ENCODE measurements at regions not wholly inside any gene's neighbourhood (a gene's known extent, or its start where the extent isn't known, plus 50 kb on each side); places are given as distances from the start of the nearest gene placed in this dataset.

- no peak overlapping the region for H3K4me2 ChIP-seq
- no peaks in the 10 kb centered on the region for H3K4me1 ChIP-seq
- CTCF ChIA-PET: no interaction called here
- WGBS (ENCODE audit: missing lambda C conversion rate): 15% methylated on average over 2 of the region's 2 CpGs
- H3K9me3 ChIP-seq: no peaks in the 10 kb centered on the region
- FAIRE-seq: no peak
- POLR2A ChIA-PET: no interaction called here
- no peak for TF ChIP-seq EHF (CRISPR knock-in tag; IDR thresholded peaks at IDR 0.05)
- TF ChIP-seq EHMT2 (IDR thresholded peaks at IDR 0.05; ENCODE audit: low read depth): no peak
- no peak for TF ChIP-seq CEBPB (IDR thresholded peaks at IDR 0.05)
- TF ChIP-seq SREBF2 (IDR thresholded peaks at IDR 0.05): no peak
- TF ChIP-seq, protein P1, sequence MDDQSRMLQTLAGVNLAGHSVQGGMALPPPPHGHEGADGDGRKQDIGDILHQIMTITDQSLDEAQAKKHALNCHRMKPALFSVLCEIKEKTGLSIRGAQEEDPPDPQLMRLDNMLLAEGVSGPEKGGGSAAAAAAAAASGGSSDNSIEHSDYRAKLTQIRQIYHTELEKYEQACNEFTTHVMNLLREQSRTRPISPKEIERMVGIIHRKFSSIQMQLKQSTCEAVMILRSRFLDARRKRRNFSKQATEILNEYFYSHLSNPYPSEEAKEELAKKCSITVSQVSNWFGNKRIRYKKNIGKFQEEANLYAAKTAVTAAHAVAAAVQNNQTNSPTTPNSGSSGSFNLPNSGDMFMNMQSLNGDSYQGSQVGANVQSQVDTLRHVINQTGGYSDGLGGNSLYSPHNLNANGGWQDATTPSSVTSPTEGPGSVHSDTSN (IDR thresholded peaks at IDR 0.05): no peak
- TF ChIP-seq NFE2L2 (conservative IDR thresholded peaks at IDR 0.05; ENCODE audit: low read length): no peak
- no peak for TF ChIP-seq HOXB5 (CRISPR knock-in tag; IDR thresholded peaks at IDR 0.05)
- no peak for ATAC-seq
- H3K4me3 ChIP-seq: no peak overlapping the region
- no peak for DNase-seq (ENCODE audit: low read depth in 1 of 2, low spot score in 1 of 2)
- H3K27ac ChIP-seq: no peak overlapping the region
Observed at GRCh38 chr11:37500425-37500824, 902.4 kb upstream of the RAG2 start.

DNA sequence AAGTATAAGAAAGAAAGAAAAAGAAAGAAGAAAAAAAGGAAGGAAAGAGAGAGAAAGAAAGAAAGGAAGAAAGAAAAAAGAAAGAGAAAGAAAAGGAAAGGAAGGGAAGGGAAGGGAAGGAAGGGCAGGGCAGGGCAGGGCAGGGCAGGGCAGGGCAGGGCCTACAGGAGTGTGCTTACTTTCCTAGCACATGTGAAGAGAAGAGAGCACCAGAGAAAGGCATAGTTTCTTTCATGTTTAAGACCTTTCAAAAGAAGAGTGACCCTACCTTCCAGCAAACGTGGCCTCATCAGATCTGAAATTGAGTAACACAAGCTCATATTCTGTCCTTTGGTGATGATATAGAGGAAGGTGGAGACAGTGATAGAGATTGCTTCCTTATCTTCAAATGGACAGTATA is 899.3 kb upstream of the RAG2 start:
- Histone ChIP-seq H3K4me3 (no peak overlapping the region), H3K4me1 (no peaks in the 10 kb centered on the region), H3K4me2 (no peak overlapping the region), H3K27ac (no peak overlapping the region), H3K9me3 (no peaks in the 10 kb centered on the region)
- CTCF ChIA-PET: no interaction called here
- DNase-seq (ENCODE audit: low read depth in 1 of 2, low spot score in 1 of 2): no peak
- no peak for TF ChIP-seq GATA3 (IDR thresholded peaks at IDR 0.05; ENCODE audit: borderline replicate concordance)
- no peak for TF ChIP-seq CHD4 (IDR thresholded peaks at IDR 0.05; ENCODE audit: borderline replicate concordance)
- TF ChIP-seq ATOH8 (CRISPR knock-in tag; IDR thresholded peaks at IDR 0.05; ENCODE audit: low read depth): no peak
- TF ChIP-seq JUNB (IDR thresholded peaks at IDR 0.05): no peak
- TF ChIP-seq POLR2A (IDR thresholded peaks at IDR 0.05; ENCODE audit: low read length): no peak
- no peak for FAIRE-seq
- ATAC-seq: no peak
- 0% methylated on average over 1 of the region's 1 CpG for WGBS (ENCODE audit: missing lambda C conversion rate)
- POLR2A ChIA-PET: no interaction called here

DNA sequence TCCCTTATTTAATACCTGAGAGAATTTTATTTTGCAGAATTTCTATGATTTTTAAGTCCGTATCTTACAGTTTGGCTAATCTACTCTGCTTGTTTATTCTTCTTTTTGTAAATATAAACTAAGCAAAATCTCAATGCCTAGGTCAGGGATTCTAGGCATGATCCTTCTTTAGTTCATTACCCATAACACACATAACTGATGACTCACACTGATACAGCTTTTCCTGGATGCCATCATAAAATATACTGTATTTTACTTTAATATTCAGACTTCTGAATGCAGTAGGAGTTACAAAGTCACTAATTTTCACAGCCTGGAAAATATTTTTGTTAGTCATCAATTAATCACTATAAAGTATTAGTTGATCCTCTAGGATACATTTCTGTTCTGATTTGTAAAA is 898.2 kb upstream of the RAG2 start:
- no peak for ATAC-seq
- CTCF ChIA-PET: no interaction called here
- no peak overlapping the region for H3K4me3 ChIP-seq
- DNase-seq (ENCODE audit: low read depth in 1 of 2, low spot score in 1 of 2): no peak
- H3K27ac ChIP-seq: no peak overlapping the region
- H3K4me1 ChIP-seq: no peaks in the 10 kb centered on the region
- POLR2A ChIA-PET: no interaction called here
- WGBS (ENCODE audit: missing lambda C conversion rate): 2% methylated on average over 1 of the region's 1 CpG
- no peaks in the 10 kb centered on the region for H3K9me3 ChIP-seq
- H3K4me2 ChIP-seq: no peak overlapping the region
- TF ChIP-seq MYC (IDR thresholded peaks at IDR 0.05; ENCODE audit: borderline replicate concordance, low read length): no peak
- no peak for TF ChIP-seq ESRRA (IDR thresholded peaks at IDR 0.05; ENCODE audit: borderline replicate concordance, low read length)
- TF ChIP-seq KDM5A (IDR thresholded peaks at IDR 0.05): no peak
- no peak for TF ChIP-seq FOXS1 (CRISPR knock-in tag; IDR thresholded peaks at IDR 0.05)
- TF ChIP-seq PHF8 (IDR thresholded peaks at IDR 0.05; ENCODE audit: borderline replicate concordance, low read depth): no peak
- TF ChIP-seq SREBF2 (IDR thresholded peaks at IDR 0.05): no peak
- no peak for TF ChIP-seq JUNB (IDR thresholded peaks at IDR 0.05)
- TF ChIP-seq CHD2 (IDR thresholded peaks at IDR 0.05; ENCODE audit: low read length, partially characterized antibody): no peak
- TF ChIP-seq NR3C1 (IDR thresholded peaks at IDR 0.05): no peak
- TF ChIP-seq ATOH8 (CRISPR knock-in tag; IDR thresholded peaks at IDR 0.05; ENCODE audit: low read depth): no peak
- TF ChIP-seq CTCF (IDR thresholded peaks at IDR 0.05): no peak
- TF ChIP-seq, protein P2, sequence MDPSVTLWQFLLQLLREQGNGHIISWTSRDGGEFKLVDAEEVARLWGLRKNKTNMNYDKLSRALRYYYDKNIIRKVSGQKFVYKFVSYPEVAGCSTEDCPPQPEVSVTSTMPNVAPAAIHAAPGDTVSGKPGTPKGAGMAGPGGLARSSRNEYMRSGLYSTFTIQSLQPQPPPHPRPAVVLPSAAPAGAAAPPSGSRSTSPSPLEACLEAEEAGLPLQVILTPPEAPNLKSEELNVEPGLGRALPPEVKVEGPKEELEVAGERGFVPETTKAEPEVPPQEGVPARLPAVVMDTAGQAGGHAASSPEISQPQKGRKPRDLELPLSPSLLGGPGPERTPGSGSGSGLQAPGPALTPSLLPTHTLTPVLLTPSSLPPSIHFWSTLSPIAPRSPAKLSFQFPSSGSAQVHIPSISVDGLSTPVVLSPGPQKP (IDR thresholded peaks at IDR 0.05; ENCODE audit: low read depth, low read length): no peak
- no peak for FAIRE-seq
